Neural cell (in vitro differentiated cells): ENCODE measurements at regions not wholly inside any gene's neighbourhood (a gene's known extent, or its start where the extent isn't known, plus 50 kb on each side); places are given as distances from the start of the nearest gene placed in this dataset.
"Not testable (repeated sequence)": the region's sequence is repeated elsewhere in the genome, so short reads cannot be mapped to it uniquely, and the experiment has no call there.

Experiments
- CTCF ChIP-seq: fragments of 450-650 bp; IDR thresholded peaks from 2 replicates; pipeline ENCODE4 v1.5.1; 2014; ENCODE audit warnings: antibody characterized with exemption, mild to moderate bottlenecking, moderate library complexity; ENCODE audit not compliant: poor library complexity, severe bottlenecking
- EP300 ChIP-seq: fragments of 450-650 bp; conservative IDR thresholded peaks from 2 replicates; pipeline ENCODE4 v1.6.1; 2014; ENCODE audit warnings: antibody characterized with exemption, mild to moderate bottlenecking, moderate library complexity; ENCODE audit not compliant: poor library complexity, severe bottlenecking
- EZH2 ChIP-seq: fragments of 200-600, 300-800 bp; shearing (Covaris generic), sonication (generic); IDR thresholded peaks from 2 replicates; pipeline ENCODE4 v1.6.1; 2014; ENCODE audit warnings: antibody characterized with exemption, low read length, borderline replicate concordance, mild to moderate bottlenecking; ENCODE audit not compliant: insufficient read depth, poor library complexity, severe bottlenecking
- POLR2AphosphoS5 ChIP-seq: IDR thresholded peaks from 2 replicates; pipeline ENCODE4 v1.6.1; 2012
- REST ChIP-seq: IDR thresholded peaks from 2 replicates; pipeline ENCODE4 v1.6.1; 2012; ENCODE audit warnings: borderline replicate concordance
- TAF1 ChIP-seq: IDR thresholded peaks from 2 replicates; pipeline ENCODE4 v1.6.1; 2012; ENCODE audit warnings: low read depth

- TF ChIP-seq TAF1, CTCF, EZH2, REST, POLR2AphosphoS5, EP300: not testable (repeated sequence)
Observed at GRCh38 chr4:63062891-63063290, 1346.4 kb downstream of the TECRL start.
